B cell (primary cell): ENCODE measurements at regions not wholly inside any gene's neighbourhood (a gene's known extent, or its start where the extent isn't known, plus 50 kb on each side); places are given as distances from the start of the nearest gene placed in this dataset.

Experiments
- EZH2 ChIP-seq: IDR thresholded peaks from 2 replicates; pipeline ENCODE4 v1.6.1; 2012; ENCODE audit warnings: borderline replicate concordance, low read depth, mild to moderate bottlenecking, moderate library complexity, low read length; ENCODE audit not compliant: insufficient read depth, poor library complexity, severe bottlenecking
- TF ChIP-seq, protein P1 (sequence below): fragments of 200-600 bp; IDR thresholded peaks from one replicate; pipeline ENCODE4 v1.8.0; 2022; ENCODE audit warnings: antibody characterized with exemption, mild to moderate bottlenecking

DNA sequence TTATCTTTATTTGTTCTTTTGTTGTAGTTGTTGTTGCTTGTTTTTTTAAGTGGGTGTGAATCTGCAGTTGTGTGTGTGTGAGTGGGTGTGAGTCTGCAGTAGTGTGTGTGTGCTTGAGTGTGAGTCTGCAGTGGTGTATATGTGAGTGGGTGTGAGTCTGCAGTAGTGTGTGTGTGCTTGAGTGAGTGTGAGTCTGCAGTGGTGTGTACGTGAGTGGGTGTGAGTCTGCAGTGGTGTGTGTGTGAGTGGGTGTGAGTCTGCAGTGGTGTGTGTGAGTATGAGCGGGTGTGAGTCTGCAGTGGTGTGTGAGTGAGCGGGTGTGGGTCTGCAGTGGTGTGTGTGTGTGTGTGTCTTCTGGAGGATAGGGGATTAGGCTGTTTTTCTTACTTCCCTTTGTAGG, 1186.8 kb upstream of the SEL1L start:
- no peak for TF ChIP-seq EZH2
- TF ChIP-seq, protein P1, sequence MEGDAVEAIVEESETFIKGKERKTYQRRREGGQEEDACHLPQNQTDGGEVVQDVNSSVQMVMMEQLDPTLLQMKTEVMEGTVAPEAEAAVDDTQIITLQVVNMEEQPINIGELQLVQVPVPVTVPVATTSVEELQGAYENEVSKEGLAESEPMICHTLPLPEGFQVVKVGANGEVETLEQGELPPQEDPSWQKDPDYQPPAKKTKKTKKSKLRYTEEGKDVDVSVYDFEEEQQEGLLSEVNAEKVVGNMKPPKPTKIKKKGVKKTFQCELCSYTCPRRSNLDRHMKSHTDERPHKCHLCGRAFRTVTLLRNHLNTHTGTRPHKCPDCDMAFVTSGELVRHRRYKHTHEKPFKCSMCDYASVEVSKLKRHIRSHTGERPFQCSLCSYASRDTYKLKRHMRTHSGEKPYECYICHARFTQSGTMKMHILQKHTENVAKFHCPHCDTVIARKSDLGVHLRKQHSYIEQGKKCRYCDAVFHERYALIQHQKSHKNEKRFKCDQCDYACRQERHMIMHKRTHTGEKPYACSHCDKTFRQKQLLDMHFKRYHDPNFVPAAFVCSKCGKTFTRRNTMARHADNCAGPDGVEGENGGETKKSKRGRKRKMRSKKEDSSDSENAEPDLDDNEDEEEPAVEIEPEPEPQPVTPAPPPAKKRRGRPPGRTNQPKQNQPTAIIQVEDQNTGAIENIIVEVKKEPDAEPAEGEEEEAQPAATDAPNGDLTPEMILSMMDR = no peak
